Neuronal stem cell (in vitro differentiated cells): ENCODE measurements at regions not wholly inside any gene's neighbourhood (a gene's known extent, or its start where the extent isn't known, plus 50 kb on each side); places are given as distances from the start of the nearest gene placed in this dataset. TPM values are rescaled to one million over a fixed set of nuclear protein-coding genes. Genes with fewer than 3 reads are reported as not detected.
A peak's percentile ranks its signal among the peaks of the same experiment; 100 is the strongest.

ENCODE experiments used
- DNase-seq: peaks from one replicate; pipeline ENCODE4 v3.0.0-alpha.2; 2013; ENCODE audit warnings: low spot score
- H2AFZ ChIP-seq: one replicate; pipeline ENCODE4 v1.6.1; 2013; ENCODE audit warnings: mild to moderate bottlenecking, low read length, inconsistent platforms
- H2AK5ac ChIP-seq: 2 replicates; pipeline ENCODE4 v1.6.1; 2013; ENCODE audit warnings: low read depth, mild to moderate bottlenecking, inconsistent platforms, low read length, moderate library complexity, mixed read lengths
- H2BK120ac ChIP-seq: 2 replicates; pipeline ENCODE4 v1.6.1; 2013; ENCODE audit warnings: low read depth, mild to moderate bottlenecking, inconsistent platforms, low read length, moderate library complexity, mixed read lengths
- H2BK12ac ChIP-seq: one replicate; pipeline ENCODE4 v1.6.1; 2013; ENCODE audit warnings: low read length, inconsistent platforms
- H2BK15ac ChIP-seq: 2 replicates; pipeline ENCODE4 v1.6.1; 2013; ENCODE audit warnings: mild to moderate bottlenecking, low read length, inconsistent platforms, mixed read lengths
- H2BK5ac ChIP-seq: one replicate; pipeline ENCODE4 v1.6.1; 2013; ENCODE audit warnings: inconsistent platforms, mild to moderate bottlenecking, low read length, moderate library complexity
- H3K14ac ChIP-seq: one replicate; pipeline ENCODE4 v1.6.1; 2013; ENCODE audit warnings: low read length, inconsistent platforms
- H3K18ac ChIP-seq: 2 replicates; pipeline ENCODE4 v1.6.1; 2013; ENCODE audit warnings: low read length, inconsistent platforms
- H3K23ac ChIP-seq: 2 replicates; pipeline ENCODE4 v1.6.1; 2013; ENCODE audit warnings: low read depth, mild to moderate bottlenecking, mixed read lengths, low read length, inconsistent platforms; ENCODE audit not compliant: poor library complexity
- H3K27ac ChIP-seq: replicated peaks from 3 replicates; pipeline ENCODE4 v1.5.1; 2013; ENCODE audit warnings: low read length, inconsistent platforms
- H3K27me3 ChIP-seq, 3 experiments: 2 replicates each; pipeline ENCODE4 v1.6.1; 2013; ENCODE audit warnings: low read length in 3 of 3, mild to moderate bottlenecking in 2 of 3, inconsistent platforms in 1 of 3, low read depth in 1 of 3, mixed read lengths in 1 of 3, moderate library complexity in 1 of 3; ENCODE audit not compliant: control insufficient read depth in 3 of 3, insufficient read depth in 3 of 3
- H3K36me3 ChIP-seq, 2 donors: replicated peaks in 1 of 2; 2 replicates each; pipeline ENCODE4 v1.6.1; 2013; ENCODE audit warnings: low read length in 2 of 2; ENCODE audit not compliant: control insufficient read depth in 2 of 2, insufficient read depth in 2 of 2
- H3K4ac ChIP-seq: 2 replicates; pipeline ENCODE4 v1.6.1; 2013; ENCODE audit warnings: inconsistent platforms, mild to moderate bottlenecking, low read length, moderate library complexity
- H3K4me1 ChIP-seq, 2 donors: 1 replicate in 1 of 2; 2 replicates in 1 of 2; pipeline ENCODE4 v1.6.1; 2013; ENCODE audit warnings: low read length in 2 of 2, low read depth in 1 of 2; ENCODE audit not compliant: control insufficient read depth in 2 of 2, insufficient read depth in 1 of 2
- H3K4me2 ChIP-seq: one replicate; pipeline ENCODE4 v1.6.1; 2013; ENCODE audit warnings: mild to moderate bottlenecking, low read length, inconsistent platforms; ENCODE audit not compliant: insufficient read depth, poor library complexity, severe bottlenecking
- H3K4me3 ChIP-seq, 2 donors: 2 replicates each; pipeline ENCODE4 v1.5.1; 2013; ENCODE audit warnings: low read length in 2 of 2, mild to moderate bottlenecking in 2 of 2, inconsistent platforms in 1 of 2, moderate library complexity in 1 of 2
- H3K79me1 ChIP-seq: one replicate; pipeline ENCODE4 v1.6.1; 2013; ENCODE audit warnings: low read depth, mild to moderate bottlenecking, inconsistent platforms, low read length, moderate library complexity
- H3K9ac ChIP-seq: one replicate; pipeline ENCODE4 v1.6.1; 2013; ENCODE audit warnings: mild to moderate bottlenecking, low read depth, low read length, inconsistent platforms; ENCODE audit not compliant: poor library complexity
- H3K9me3 ChIP-seq, 2 donors: replicated peaks in 1 of 2; 2 replicates each; pipeline versions ENCODE3 to v1.6.1; 2013; ENCODE audit warnings: low read length in 2 of 2, mild to moderate bottlenecking in 2 of 2, inconsistent platforms in 1 of 2, low read depth in 1 of 2, mixed read lengths in 1 of 2, moderate library complexity in 1 of 2; ENCODE audit not compliant: control insufficient read depth in 2 of 2, insufficient read depth in 1 of 2
- H4K8ac ChIP-seq: one replicate; pipeline ENCODE4 v1.6.1; 2013; ENCODE audit warnings: low read depth, mild to moderate bottlenecking, inconsistent platforms, low read length, moderate library complexity
- H4K91ac ChIP-seq: one replicate; pipeline ENCODE4 v1.6.1; 2013; ENCODE audit warnings: low read length, low read depth, mild to moderate bottlenecking, inconsistent platforms; ENCODE audit not compliant: poor library complexity
- WGBS, 2 donors: extraction: QIAGEN DNeasy Blood & Tissue Kit; methylation state at CpG; one replicate each; pipeline ENCODE4 v1.1.7; 2013; ENCODE audit warnings: missing lambda C conversion rate in 2 of 2, mixed read lengths in 1 of 2; ENCODE audit not compliant: insufficient read length in 2 of 2, insufficient replicate concordance in 1 of 2; ENCODE audit errors: extremely low coverage in 2 of 2; 5-methylcytosine and 5-hydroxymethylcytosine counted together
- small RNA-seq: library from polyadenylated mRNA; stranded (forward); fragments of <200 nt; extraction: miRNeasy Mini kit (QIAGEN cat#:217004); gene quantifications from one replicate; pipeline ENCODE3, GENCODE V24; 2013; ENCODE audit not compliant: insufficient read depth

GRCh38 chr1:244917073-244917670 is 52.8 kb upstream of the HNRNPU start:
- no peak overlapping the region for H3K4ac ChIP-seq
- no peak overlapping the region for H3K9ac ChIP-seq
- no peak overlapping the region for H2BK12ac ChIP-seq
- no peak overlapping the region for H3K4me3 ChIP-seq
- H4K91ac ChIP-seq: no peak overlapping the region
- H3K18ac ChIP-seq: no peak overlapping the region
- H2AK5ac ChIP-seq: no peak overlapping the region
- H3K23ac ChIP-seq: no peak overlapping the region
- H3K4me2 ChIP-seq: no peak overlapping the region
- peaks cover 0 to 57% (median 6%) of the 10 kb centered on the region in 3 experiments for H3K27me3 ChIP-seq
- H2BK120ac ChIP-seq: no peak overlapping the region
- H4K8ac ChIP-seq: no peak overlapping the region
- DNase-seq: no peak
- WGBS, 2 donors: no CpG with 5 or more reads among the region's 14 CpGs
- no peaks in the 10 kb centered on the region for H3K4me1 ChIP-seq
- no peaks in the 10 kb centered on the region for H3K36me3 ChIP-seq
- H2BK5ac ChIP-seq: no peak overlapping the region
- no peak overlapping the region for H3K14ac ChIP-seq
- H2AFZ ChIP-seq: no peak overlapping the region
- no peak overlapping the region for H2BK15ac ChIP-seq
- no peaks in the 10 kb centered on the region for H3K79me1 ChIP-seq
- no peak overlapping the region for H3K27ac ChIP-seq
- no peaks in the 10 kb centered on the region for H3K9me3 ChIP-seq

GRCh38 chr1:244915736-244916135 is 51.4 kb upstream of the HNRNPU start:
- Histone ChIP-seq H3K4me3 (no peak overlapping the region), H2AFZ (no peak overlapping the region), H3K4me2 (no peak overlapping the region), H4K8ac (no peak overlapping the region), H3K23ac (no peak overlapping the region), H2BK5ac (no peak overlapping the region), H3K14ac (no peak overlapping the region), H2BK15ac (no peak overlapping the region), H3K79me1 (no peaks in the 10 kb centered on the region), H3K4ac (no peak overlapping the region), H3K9me3 (no peaks in the 10 kb centered on the region), H3K9ac (peak overlapping the region; percentile 44), H3K18ac (no peak overlapping the region), H3K4me1 (no peaks in the 10 kb centered on the region), H2BK120ac (no peak overlapping the region), H2AK5ac (no peak overlapping the region), H2BK12ac (no peak overlapping the region), H3K36me3 (no peaks in the 10 kb centered on the region), H4K91ac (no peak overlapping the region), H3K27me3 (peaks cover 0 to 45% (median 6%) of the 10 kb centered on the region in 3 experiments), H3K27ac (no peak overlapping the region)
- no peak for DNase-seq
- no CpG with 5 or more reads among the region's 7 CpGs for WGBS, 2 donors

DNA sequence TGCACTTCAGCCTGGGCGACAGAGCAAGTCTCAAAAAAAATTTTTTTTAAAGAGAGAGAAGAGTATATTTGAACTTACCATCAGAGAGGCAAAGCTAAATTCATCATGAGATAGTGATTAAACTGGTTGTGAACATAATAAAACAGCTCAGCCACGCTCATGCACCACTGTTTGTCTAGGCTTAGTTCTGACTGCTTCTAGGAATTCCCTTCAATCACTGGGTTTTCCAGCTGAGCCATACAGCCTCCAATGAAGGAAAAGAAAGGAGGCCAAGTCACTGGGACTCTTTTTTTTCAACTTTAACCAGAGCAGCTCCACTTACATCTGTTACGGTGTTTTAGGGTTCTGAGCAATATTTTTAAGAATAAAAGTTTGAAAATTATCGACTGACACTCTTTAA is 50.4 kb upstream of the HNRNPU start:
- H2AK5ac ChIP-seq: no peak overlapping the region
- no peak overlapping the region for H4K91ac ChIP-seq
- H2BK15ac ChIP-seq: no peak overlapping the region
- H4K8ac ChIP-seq: no peak overlapping the region
- no peaks in the 10 kb centered on the region for H3K4me1 ChIP-seq
- no peak overlapping the region for H3K4me3 ChIP-seq
- peaks cover 0 to 36% (median 6%) of the 10 kb centered on the region in 3 experiments for H3K27me3 ChIP-seq
- WGBS, 2 donors: no CpG with 5 or more reads among the region's 4 CpGs
- H3K14ac ChIP-seq: no peak overlapping the region
- no peak overlapping the region for H2AFZ ChIP-seq
- no peak overlapping the region for H2BK5ac ChIP-seq
- no peak overlapping the region for H3K4ac ChIP-seq
- DNase-seq: no peak
- no peaks in the 10 kb centered on the region for H3K9me3 ChIP-seq
- no peak overlapping the region for H3K23ac ChIP-seq
- H3K36me3 ChIP-seq: no peaks in the 10 kb centered on the region
- no peaks in the 10 kb centered on the region for H3K79me1 ChIP-seq
- H2BK12ac ChIP-seq: no peak overlapping the region
- no peak overlapping the region for H3K9ac ChIP-seq
- H2BK120ac ChIP-seq: no peak overlapping the region
- H3K27ac ChIP-seq: no peak overlapping the region
- H3K4me2 ChIP-seq: no peak overlapping the region
- H3K18ac ChIP-seq: no peak overlapping the region

Small RNA genes lying in the stretch of these regions (small RNA-seq; reads per million reads assigned to genes)
- gene RNU6-1089P: not detected
- not detected for gene RNU6-947P
- gene RNU6-999P: not detected
